ENCODE measurements at regions not wholly inside any gene's neighbourhood (a gene's known extent, or its start where the extent isn't known, plus 50 kb on each side); places are given as distances from the start of the nearest gene placed in this dataset.

DNA sequence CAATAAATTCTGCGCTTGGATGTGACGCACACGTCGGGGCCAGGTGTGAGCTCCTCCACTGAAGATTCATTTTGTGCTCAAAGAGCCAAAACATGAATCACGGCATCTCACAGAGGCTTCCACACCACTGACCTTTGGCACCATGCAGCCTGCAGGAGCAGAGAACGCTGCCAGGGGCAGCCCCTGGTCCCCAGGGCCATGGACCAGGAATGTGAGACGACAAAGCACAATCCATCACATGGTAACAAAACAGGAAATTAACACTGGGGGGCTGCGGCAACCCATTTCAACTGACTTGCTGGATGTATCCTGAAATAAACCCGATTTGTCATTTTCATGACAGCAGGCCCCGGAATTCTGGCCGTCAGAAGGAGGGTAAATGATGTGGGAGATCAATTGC is 167.5 kb upstream of the IGF1R start:
- TF ChIP-seq CTCF (IDR thresholded peaks at IDR 0.05 in 8 of 11, conservative IDR thresholded peaks at IDR 0.05 in 3 of 11) (no peak), POLR2AphosphoS5 (IDR thresholded peaks at IDR 0.05) (no peak)

Measured in spleen (tissue), 7 donors.